Lower lobe of right lung (tissue), 2 donors: ENCODE measurements at regions not wholly inside any gene's neighbourhood (a gene's known extent, or its start where the extent isn't known, plus 50 kb on each side); places are given as distances from the start of the nearest gene placed in this dataset.

Experiments used
- ATAC-seq, 2 donors: fragments of 200-7000 bp; cut with Tn5 transposase; one replicate each; pipeline ENCODE4 v1.9.1; 2020 to 2022; ENCODE audit warnings: mild to moderate bottlenecking in 2 of 2, moderate library complexity in 2 of 2
- DNase-seq: peaks from one replicate; pipeline ENCODE4 v3.0.0-alpha.2; 2020
- H3K27ac ChIP-seq: fragments of 200-600 bp; one replicate; pipeline ENCODE4 v1.8.0; 2022
- H3K27me3 ChIP-seq: fragments of 200-600 bp; one replicate; pipeline ENCODE4 v1.8.0; 2022; ENCODE audit warnings: low read depth
- H3K36me3 ChIP-seq: fragments of 200-600 bp; one replicate; pipeline ENCODE4 v1.8.0; 2022; ENCODE audit warnings: mild to moderate bottlenecking
- H3K4me1 ChIP-seq: fragments of 200-600 bp; one replicate; pipeline ENCODE4 v1.8.0; 2022
- H3K4me3 ChIP-seq: fragments of 200-600 bp; one replicate; pipeline ENCODE4 v1.8.0; 2022; ENCODE audit warnings: mild to moderate bottlenecking
- H3K9me3 ChIP-seq: fragments of 200-600 bp; one replicate; pipeline ENCODE4 v1.8.0; 2022
- intact Hi-C: fragments of 100-400 bp; cut with DNase I; formaldehyde crosslinking; loops from one replicate; pipeline ENCODE4 v1.11.0; 2022
- TF ChIP-seq, protein P1 (sequence below): fragments of 200-600 bp; IDR thresholded peaks from one replicate; pipeline ENCODE4 v1.8.0; 2022; ENCODE audit warnings: antibody characterized with exemption, mild to moderate bottlenecking
- donor health status: DM: no; HTN: yes; CAD: no; lungs with severe emphysema.

DNA sequence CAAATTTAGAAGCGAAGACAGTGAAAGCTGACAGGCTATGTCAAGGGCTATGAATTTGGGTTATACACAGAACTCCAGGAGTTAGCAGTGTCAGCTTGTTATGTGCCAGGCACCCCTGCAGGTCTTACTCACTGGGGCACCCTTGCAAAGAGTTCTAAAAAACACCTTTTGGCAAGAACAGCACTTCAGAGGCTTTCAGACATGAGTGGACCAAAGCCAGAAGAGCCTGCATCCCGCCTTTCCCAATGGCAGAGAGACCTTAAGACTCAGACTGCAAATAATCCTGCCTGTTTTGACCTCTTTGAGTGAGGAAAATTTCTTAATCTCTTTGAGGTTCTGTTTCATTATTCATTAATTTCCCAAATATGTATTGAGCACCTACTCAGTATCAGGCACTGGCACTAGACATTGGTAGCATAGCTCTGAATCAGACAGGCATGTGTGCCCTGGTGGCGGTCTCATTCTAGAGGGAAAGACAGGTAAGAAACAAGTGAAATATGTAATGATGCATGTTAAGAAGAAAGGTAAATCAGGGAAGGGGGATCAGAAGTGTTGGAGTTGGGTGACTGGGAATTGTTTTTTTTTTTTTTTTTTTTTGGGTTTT is 280.0 kb downstream of the KBTBD8 start:
- Histone ChIP-seq H3K27me3 (no peaks in the 10 kb centered on the region), H3K4me3 (no peak overlapping the region), H3K36me3 (no peaks in the 10 kb centered on the region), H3K27ac (no peak overlapping the region), H3K4me1 (no peaks in the 10 kb centered on the region), H3K9me3 (no peaks in the 10 kb centered on the region)
- intact Hi-C loops = no loop called here
- peak; percentile 58 to 70 for ATAC-seq
- no peak for DNase-seq
- TF ChIP-seq, protein P1, sequence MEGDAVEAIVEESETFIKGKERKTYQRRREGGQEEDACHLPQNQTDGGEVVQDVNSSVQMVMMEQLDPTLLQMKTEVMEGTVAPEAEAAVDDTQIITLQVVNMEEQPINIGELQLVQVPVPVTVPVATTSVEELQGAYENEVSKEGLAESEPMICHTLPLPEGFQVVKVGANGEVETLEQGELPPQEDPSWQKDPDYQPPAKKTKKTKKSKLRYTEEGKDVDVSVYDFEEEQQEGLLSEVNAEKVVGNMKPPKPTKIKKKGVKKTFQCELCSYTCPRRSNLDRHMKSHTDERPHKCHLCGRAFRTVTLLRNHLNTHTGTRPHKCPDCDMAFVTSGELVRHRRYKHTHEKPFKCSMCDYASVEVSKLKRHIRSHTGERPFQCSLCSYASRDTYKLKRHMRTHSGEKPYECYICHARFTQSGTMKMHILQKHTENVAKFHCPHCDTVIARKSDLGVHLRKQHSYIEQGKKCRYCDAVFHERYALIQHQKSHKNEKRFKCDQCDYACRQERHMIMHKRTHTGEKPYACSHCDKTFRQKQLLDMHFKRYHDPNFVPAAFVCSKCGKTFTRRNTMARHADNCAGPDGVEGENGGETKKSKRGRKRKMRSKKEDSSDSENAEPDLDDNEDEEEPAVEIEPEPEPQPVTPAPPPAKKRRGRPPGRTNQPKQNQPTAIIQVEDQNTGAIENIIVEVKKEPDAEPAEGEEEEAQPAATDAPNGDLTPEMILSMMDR = no peak

DNA sequence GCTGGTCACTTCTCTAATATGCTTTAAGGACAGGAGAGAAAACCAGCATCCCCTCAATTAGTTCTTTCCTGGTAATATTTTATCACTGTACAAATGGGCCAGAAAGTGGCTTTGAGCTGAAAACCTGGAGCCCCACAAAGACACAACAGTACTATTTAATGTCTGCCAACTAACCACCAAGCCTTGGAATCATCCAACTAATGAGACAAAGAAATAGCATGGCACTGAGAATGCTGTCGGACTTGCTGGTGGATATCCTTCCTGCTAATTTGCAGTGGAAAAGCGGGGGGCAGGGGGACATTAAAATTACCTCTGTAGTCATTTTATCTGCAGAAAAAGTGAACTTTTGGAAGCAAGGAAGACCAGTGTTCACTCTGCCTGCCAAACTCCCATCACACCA is 288.5 kb downstream of the KBTBD8 start:
- H3K36me3 ChIP-seq = no peaks in the 10 kb centered on the region
- H3K27ac ChIP-seq = no peak overlapping the region
- intact Hi-C loops = no loop called here
- no peaks in the 10 kb centered on the region for H3K4me1 ChIP-seq
- no peaks in the 10 kb centered on the region for H3K27me3 ChIP-seq
- no peaks in the 10 kb centered on the region for H3K9me3 ChIP-seq
- TF ChIP-seq, protein P1 = no peak
- DNase-seq = no peak
- no peak overlapping the region for H3K4me3 ChIP-seq
- ATAC-seq = no peak

DNA sequence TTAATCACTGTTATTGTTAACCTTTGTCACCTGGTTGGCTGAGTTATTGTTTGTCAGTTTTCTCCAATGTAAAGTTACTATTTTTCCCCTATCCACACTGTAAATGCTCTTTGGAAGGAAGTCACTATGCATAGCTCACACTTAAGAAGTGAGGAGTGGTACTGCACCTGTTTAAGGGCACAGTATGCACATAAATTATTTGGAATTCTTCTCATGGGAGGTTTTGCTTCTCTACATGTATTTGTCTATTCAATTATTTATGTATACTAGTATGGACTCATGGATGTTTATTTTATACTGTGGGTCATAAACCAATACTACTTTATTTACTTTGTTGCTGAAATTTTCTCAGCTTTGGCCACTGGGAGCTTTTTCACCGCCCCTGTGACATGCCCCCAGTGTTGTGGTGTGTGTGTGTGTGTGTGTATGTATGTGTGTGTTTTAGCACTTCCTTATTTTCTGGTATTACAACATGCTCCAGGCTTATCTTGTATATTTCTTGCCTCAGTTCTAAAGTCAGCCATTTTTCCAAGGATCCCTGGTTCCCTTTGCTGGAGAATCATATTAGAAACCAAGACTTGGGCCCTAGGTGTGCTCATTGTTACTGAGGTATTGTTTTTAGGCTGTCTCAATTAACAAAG is 290.5 kb downstream of the KBTBD8 start:
- DNase-seq = no peak

DNA sequence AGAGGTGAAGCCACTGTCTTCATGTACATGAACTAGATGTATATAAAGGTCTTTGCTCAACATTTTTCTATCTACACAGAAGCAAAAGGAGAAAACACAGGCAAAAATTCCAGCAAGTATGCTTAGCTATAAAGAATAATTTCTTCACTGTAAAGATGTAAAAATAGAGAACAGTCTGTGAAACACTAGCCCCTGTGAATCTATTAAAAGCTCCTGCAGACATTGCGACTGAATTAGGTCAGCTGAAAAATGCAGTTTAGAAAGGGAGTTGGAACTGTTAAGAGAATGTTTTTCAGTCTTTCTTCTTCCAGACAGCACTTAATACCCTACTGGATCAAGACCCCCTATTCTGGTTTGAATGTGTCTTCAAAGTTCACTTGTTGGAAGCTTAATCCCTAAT is 291.5 kb downstream of the KBTBD8 start:
- ATAC-seq (no peak), DNase-seq (no peak)
- Histone ChIP-seq H3K4me1 (peaks cover 8% of the 10 kb centered on the region), H3K27ac (no peak overlapping the region), H3K27me3 (no peaks in the 10 kb centered on the region), H3K36me3 (no peaks in the 10 kb centered on the region), H3K4me3 (no peak overlapping the region), H3K9me3 (no peaks in the 10 kb centered on the region)
- intact Hi-C loops = no loop called here
- TF ChIP-seq, protein P1 = no peak

More for the DNA sequence above, 290.5 kb downstream of the KBTBD8 start:
- TF ChIP-seq, protein P1 = no peak
- peaks cover 8% of the 10 kb centered on the region for H3K4me1 ChIP-seq
- no peaks in the 10 kb centered on the region for H3K9me3 ChIP-seq
- H3K27ac ChIP-seq = no peak overlapping the region
- no peaks in the 10 kb centered on the region for H3K27me3 ChIP-seq
- no peaks in the 10 kb centered on the region for H3K36me3 ChIP-seq
- intact Hi-C loops = no loop called here
- peak in 1 of 2 donors; percentile 32 for ATAC-seq
- H3K4me3 ChIP-seq = no peak overlapping the region

DNA sequence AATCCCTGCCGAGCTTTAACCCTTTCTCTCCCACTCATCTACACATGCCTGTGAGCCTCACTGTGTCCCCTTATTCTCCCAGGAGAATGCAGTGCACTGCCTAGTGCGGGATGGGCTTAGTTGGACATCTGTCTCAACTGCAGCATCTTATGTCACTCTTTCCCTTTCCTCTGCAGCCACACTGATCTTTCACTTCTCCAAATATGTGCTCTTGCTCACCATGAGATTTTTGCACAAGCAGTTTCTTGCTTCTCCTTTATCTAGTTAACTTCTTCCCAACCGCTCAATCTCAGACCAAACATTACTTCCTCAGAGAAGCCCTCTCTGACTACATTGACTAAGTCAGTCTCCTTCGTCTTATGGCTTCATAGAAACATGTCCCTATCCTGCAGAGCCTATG is 292.3 kb downstream of the KBTBD8 start:
- H3K36me3 ChIP-seq = no peaks in the 10 kb centered on the region
- no peak overlapping the region for H3K27ac ChIP-seq
- no peak overlapping the region for H3K4me3 ChIP-seq
- TF ChIP-seq, protein P1 = no peak
- DNase-seq = no peak
- H3K9me3 ChIP-seq = no peaks in the 10 kb centered on the region
- H3K27me3 ChIP-seq = no peaks in the 10 kb centered on the region
- intact Hi-C loops = no loop called here
- ATAC-seq = peak; percentile 62 to 77
- H3K4me1 ChIP-seq = peaks cover 8% of the 10 kb centered on the region
